Uterus (tissue), 3 donors: ENCODE measurements at regions not wholly inside any gene's neighbourhood (a gene's known extent, or its start where the extent isn't known, plus 50 kb on each side); places are given as distances from the start of the nearest gene placed in this dataset.
"Not testable (repeated sequence)": the region's sequence is repeated elsewhere in the genome, so short reads cannot be mapped to it uniquely, and the experiment has no call there.

ENCODE experiments used
- DNase-seq, 2 donors: peaks; one replicate each; pipeline ENCODE4 v3.0.0-alpha.2; 2019 to 2020
- H3K27ac ChIP-seq, 2 donors: fragments of 200-600 bp; sonication (generic); 1 replicate in 1 of 2; 2 replicates in 1 of 2; pipeline ENCODE4 v1.5.1; 2016 to 2018
- H3K27me3 ChIP-seq, 2 donors: fragments of 200-600 bp; sonication (generic); one replicate each; pipeline ENCODE4 v1.5.1; 2018 to 2019; ENCODE audit warnings: control low read depth in 1 of 2
- H3K36me3 ChIP-seq, 2 donors: fragments of 200-600 bp; sonication (generic); one replicate each; pipeline ENCODE4 v1.5.1; 2019; ENCODE audit warnings: control low read depth in 1 of 2
- H3K4me1 ChIP-seq, 2 donors: fragments of 200-600 bp; sonication (generic); one replicate each; pipeline ENCODE4 v1.5.1; 2018 to 2019; ENCODE audit warnings: control low read depth in 1 of 2
- H3K4me3 ChIP-seq, 2 donors: fragments of 200-600 bp; sonication (generic); 1 replicate in 1 of 2; 2 replicates in 1 of 2; pipeline ENCODE4 v1.5.1; 2018 to 2019; ENCODE audit warnings: mild to moderate bottlenecking in 1 of 2
- H3K9me3 ChIP-seq, 2 donors: fragments of 200-600 bp; sonication (generic); one replicate each; pipeline ENCODE4 v1.5.1; 2019; ENCODE audit warnings: control low read depth in 1 of 2
- POLR2A ChIP-seq, 2 donors: fragments of 450-650 bp; IDR thresholded peaks; one replicate each; pipeline ENCODE4 v1.6.1; 2016; ENCODE audit warnings: antibody characterized with exemption in 2 of 2, mild to moderate bottlenecking in 1 of 2, moderate library complexity in 1 of 2
- intact Hi-C: fragments of 100-400 bp; cut with DNase I; formaldehyde crosslinking; loops from one replicate; pipeline ENCODE4 v1.15.1; 2023; ENCODE audit warnings: low total_unique reads
- TF ChIP-seq, protein P1 (sequence below), 4 experiments: fragments of 200-600 bp in 2 of 4; fragments of 450-650 bp in 2 of 4; sonication (generic) in 2 of 4; IDR thresholded peaks; one replicate each; pipeline ENCODE4 v1.5.1; 2016 to 2019; ENCODE audit warnings: antibody characterized with exemption in 4 of 4, mild to moderate bottlenecking in 2 of 4, moderate library complexity in 1 of 4
- donor health status: DM: yes; HTN: yes; CAD: no.

DNA sequence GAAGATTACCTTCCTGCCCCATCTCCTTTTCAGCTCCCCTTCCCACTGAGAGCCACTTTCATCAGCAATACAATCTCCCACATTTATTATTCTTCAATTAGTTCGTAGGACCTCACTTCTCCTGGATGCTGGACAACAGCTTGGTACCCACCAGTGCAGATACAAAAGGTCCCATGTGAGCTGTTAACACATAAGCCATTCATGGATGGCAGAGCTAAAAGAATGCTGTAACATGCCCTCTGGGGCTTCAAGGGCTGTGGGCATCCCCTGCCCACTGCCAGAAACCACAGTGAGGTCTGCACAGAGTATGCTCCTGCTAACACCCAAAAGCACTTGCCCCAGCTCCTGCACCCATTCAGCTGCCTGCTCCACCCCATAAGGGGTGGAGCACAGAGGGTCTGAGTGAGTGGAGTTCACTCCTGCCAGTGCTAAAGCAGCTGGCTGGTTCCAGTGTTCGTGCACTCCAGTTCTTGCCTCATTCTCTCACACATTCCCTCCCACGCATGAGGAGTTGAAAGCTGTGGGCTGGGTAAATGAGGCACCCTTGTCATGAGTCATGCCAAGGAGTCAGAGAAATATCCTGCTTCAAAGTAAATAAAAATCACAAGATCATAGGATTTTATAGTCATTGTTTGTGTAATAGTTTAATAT, 305.9 kb upstream of the TMEFF2 start:
- Histone ChIP-seq H3K4me1 (no peaks in the 10 kb centered on the region), H3K27me3 (no peaks in the 10 kb centered on the region), H3K27ac (no peak overlapping the region), H3K9me3 (no peaks in the 10 kb centered on the region), H3K36me3 (no peaks in the 10 kb centered on the region), H3K4me3 (no peak overlapping the region)
- TF ChIP-seq, protein P1, sequence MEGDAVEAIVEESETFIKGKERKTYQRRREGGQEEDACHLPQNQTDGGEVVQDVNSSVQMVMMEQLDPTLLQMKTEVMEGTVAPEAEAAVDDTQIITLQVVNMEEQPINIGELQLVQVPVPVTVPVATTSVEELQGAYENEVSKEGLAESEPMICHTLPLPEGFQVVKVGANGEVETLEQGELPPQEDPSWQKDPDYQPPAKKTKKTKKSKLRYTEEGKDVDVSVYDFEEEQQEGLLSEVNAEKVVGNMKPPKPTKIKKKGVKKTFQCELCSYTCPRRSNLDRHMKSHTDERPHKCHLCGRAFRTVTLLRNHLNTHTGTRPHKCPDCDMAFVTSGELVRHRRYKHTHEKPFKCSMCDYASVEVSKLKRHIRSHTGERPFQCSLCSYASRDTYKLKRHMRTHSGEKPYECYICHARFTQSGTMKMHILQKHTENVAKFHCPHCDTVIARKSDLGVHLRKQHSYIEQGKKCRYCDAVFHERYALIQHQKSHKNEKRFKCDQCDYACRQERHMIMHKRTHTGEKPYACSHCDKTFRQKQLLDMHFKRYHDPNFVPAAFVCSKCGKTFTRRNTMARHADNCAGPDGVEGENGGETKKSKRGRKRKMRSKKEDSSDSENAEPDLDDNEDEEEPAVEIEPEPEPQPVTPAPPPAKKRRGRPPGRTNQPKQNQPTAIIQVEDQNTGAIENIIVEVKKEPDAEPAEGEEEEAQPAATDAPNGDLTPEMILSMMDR (IDR thresholded peaks at IDR 0.05) = no peak
- no peak for DNase-seq
- intact Hi-C loops = no loop called here

DNA sequence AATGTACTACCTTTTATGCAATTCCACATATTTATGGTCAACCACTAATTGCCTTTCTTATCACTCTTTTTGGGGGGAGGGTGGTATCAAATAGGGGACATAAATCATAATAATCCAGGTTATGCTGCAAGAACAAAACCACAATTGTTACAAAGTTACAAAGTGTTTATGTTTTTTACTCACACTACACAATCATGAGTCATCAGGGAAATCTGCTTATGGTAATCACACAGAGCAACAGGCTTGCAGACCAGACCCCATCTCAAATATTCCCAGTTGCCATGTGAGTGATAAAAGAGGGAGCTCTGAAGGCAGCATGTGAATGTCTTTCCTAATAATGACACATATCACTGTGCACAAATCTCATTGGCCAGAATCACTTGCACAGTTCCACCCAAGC, 304.7 kb upstream of the TMEFF2 start:
- H3K27me3 ChIP-seq = no peaks in the 10 kb centered on the region
- no peak overlapping the region for H3K27ac ChIP-seq
- H3K4me1 ChIP-seq = no peaks in the 10 kb centered on the region
- H3K36me3 ChIP-seq = no peaks in the 10 kb centered on the region
- H3K4me3 ChIP-seq = no peak overlapping the region
- intact Hi-C loops = no loop called here
- H3K9me3 ChIP-seq = no peaks in the 10 kb centered on the region
- DNase-seq = no peak
- TF ChIP-seq POLR2A (IDR thresholded peaks at IDR 0.05) = no peak
- TF ChIP-seq, protein P1 (IDR thresholded peaks at IDR 0.05) = no peak

DNA sequence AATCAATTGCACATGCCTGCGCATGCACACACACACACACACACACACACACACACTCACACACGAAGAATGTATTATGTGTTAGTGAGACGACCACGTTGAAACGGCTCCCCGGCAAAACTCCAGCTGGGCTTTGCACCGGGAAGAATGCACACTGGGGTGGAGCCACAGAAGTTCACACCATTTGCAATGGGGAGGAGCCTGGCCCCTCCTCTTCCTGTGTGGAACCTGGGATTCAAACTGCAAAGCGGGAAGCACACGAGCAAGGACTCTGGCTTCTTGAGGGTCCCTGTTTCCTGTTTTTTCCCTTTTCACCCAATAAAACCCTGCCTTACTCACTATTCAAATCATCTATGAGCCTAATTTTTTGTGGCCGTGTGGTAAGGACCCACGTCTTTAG, 304.0 kb upstream of the TMEFF2 start:
- Histone ChIP-seq H3K27ac (no peak overlapping the region), H3K27me3 (no peaks in the 10 kb centered on the region), H3K9me3 (no peaks in the 10 kb centered on the region), H3K4me3 (no peak overlapping the region), H3K4me1 (no peaks in the 10 kb centered on the region), H3K36me3 (no peaks in the 10 kb centered on the region)
- no peak for DNase-seq
- TF ChIP-seq, protein P1 (IDR thresholded peaks at IDR 0.05) = no peak
- TF ChIP-seq POLR2A (IDR thresholded peaks at IDR 0.05) = no peak
- intact Hi-C loops = no loop called here

DNA sequence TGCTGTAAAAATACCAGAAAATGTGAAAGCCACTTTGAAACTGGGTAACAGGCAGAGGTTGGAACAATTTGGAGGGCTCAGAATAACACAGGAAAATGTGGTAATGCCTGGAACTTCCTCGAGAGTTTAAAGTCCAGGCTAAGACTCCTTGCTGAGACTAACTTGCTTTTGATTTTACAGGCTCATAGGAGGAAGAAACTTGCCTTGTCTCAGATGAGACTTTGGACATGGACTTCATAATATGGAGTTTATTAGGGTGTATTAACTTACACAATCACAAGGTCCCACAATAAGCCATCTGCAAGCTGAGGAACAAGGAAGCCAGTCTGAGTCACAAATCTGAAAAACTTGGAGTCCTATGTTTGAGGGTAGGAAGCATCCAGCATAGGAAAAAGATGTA, 293.4 kb upstream of the TMEFF2 start:
- H3K4me1 ChIP-seq, H3K4me3 ChIP-seq, intact Hi-C loops, H3K27me3 ChIP-seq, H3K27ac ChIP-seq, H3K36me3 ChIP-seq, DNase-seq, H3K9me3 ChIP-seq: not testable (repeated sequence)

DNA sequence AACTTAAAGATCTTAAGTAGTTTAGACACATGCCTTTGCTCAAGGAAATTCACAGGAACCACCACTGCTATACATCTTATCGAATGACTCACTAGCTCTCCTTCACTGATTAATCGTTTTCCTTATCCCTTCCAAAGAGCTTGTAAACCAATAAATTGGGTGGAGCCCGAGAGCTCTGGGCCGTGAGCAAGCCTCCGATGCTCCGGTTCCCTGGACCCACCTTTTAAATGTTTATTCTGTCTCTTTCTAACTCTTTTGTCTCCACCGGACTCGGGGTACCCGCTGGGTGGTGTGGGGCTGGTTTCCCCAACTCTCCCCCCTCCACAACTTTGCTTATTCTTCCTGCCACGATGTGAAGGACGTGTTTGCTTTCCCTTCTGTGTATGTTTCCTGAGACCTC, 292.9 kb upstream of the TMEFF2 start:
- TF ChIP-seq POLR2A (IDR thresholded peaks at IDR 0.05) = no peak
- TF ChIP-seq, protein P1 (IDR thresholded peaks at IDR 0.05) = no peak
- intact Hi-C loops = no loop called here
- Histone ChIP-seq H3K27ac (no peak overlapping the region), H3K27me3 (no peaks in the 10 kb centered on the region), H3K4me3 (no peak overlapping the region), H3K4me1 (no peaks in the 10 kb centered on the region), H3K36me3 (no peaks in the 10 kb centered on the region), H3K9me3 (no peaks in the 10 kb centered on the region)
- DNase-seq = no peak

DNA sequence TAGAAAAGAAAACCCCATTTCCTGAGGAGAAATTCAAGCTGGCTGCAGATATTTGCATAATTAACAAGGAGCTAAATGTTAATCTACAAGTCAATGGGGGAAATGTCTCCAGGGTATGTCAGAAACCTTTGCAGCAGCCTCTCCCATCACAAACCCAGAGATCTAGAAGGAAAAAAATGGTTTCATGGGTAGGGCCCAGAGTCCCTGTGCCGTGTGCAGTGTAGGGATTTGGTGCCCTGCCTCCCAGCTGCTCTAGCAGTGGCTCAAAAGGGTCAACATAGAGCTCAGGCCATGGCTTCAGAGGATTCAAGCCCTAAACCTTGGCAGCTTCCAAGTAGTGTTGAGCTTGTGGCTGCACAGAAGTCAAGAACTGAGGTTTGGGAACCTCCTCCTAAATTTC, 290.2 kb upstream of the TMEFF2 start:
- no peaks in the 10 kb centered on the region for H3K36me3 ChIP-seq
- no peaks in the 10 kb centered on the region for H3K27me3 ChIP-seq
- no peak overlapping the region for H3K27ac ChIP-seq
- no peaks in the 10 kb centered on the region for H3K4me1 ChIP-seq
- intact Hi-C loops = no loop called here
- H3K4me3 ChIP-seq = no peak overlapping the region
- DNase-seq = no peak
- H3K9me3 ChIP-seq = no peaks in the 10 kb centered on the region
- TF ChIP-seq, protein P1 (IDR thresholded peaks at IDR 0.05) = no peak
- TF ChIP-seq POLR2A (IDR thresholded peaks at IDR 0.05) = no peak
